ENCODE measurements at regions not wholly inside any gene's neighbourhood (a gene's known extent, or its start where the extent isn't known, plus 50 kb on each side); places are given as distances from the start of the nearest gene placed in this dataset.

GRCh38 chr15:58267051-58267450, 128.9 kb downstream of the AQP9 start:
- intact Hi-C loops (cut with DNase I; ENCODE audit: low total_unique reads) = no loop called here
- Histone ChIP-seq H3K9me3 (no peaks in the 10 kb centered on the region), H3K27ac (no peak overlapping the region), H3K27me3 (peaks cover 0 to 5% of the 10 kb centered on the region in 2 donors), H3K4me3 (no peak overlapping the region), H3K4me1 (no peaks in the 10 kb centered on the region), H3K36me3 (no peaks in the 10 kb centered on the region)
- no peak for DNase-seq
- no peak for TF ChIP-seq CTCF (IDR thresholded peaks at IDR 0.05)

- H3K9me3 ChIP-seq = no peaks in the 10 kb centered on the region
- TF ChIP-seq CTCF (IDR thresholded peaks at IDR 0.05) = no peak
- H3K4me3 ChIP-seq = no peak overlapping the region
- no peaks in the 10 kb centered on the region for H3K36me3 ChIP-seq
- no peak for DNase-seq
- peaks cover 0 to 5% of the 10 kb centered on the region in 2 donors for H3K27me3 ChIP-seq
- H3K27ac ChIP-seq = no peak overlapping the region
- intact Hi-C loops (cut with DNase I; ENCODE audit: low total_unique reads) = no loop called here
- no peaks in the 10 kb centered on the region for H3K4me1 ChIP-seq
These were observed 130.6 kb downstream of the AQP9 start for GRCh38 chr15:58268746-58269267.

- Histone ChIP-seq H3K4me1 (no peaks in the 10 kb centered on the region), H3K4me3 (no peak overlapping the region), H3K36me3 (no peaks in the 10 kb centered on the region), H3K27me3 (peaks cover 0 to 1% of the 10 kb centered on the region in 2 donors), H3K27ac (no peak overlapping the region), H3K9me3 (no peaks in the 10 kb centered on the region)
- peak; percentile 20 to 46 for TF ChIP-seq CTCF (IDR thresholded peaks at IDR 0.05)
- no peak for DNase-seq
- intact Hi-C loops (cut with DNase I; ENCODE audit: low total_unique reads) = no loop called here
These were observed 131.6 kb downstream of the AQP9 start for GRCh38 chr15:58269455-58270414.

GRCh38 chr15:58271410-58271809, 133.2 kb downstream of the AQP9 start:
- no peaks in the 10 kb centered on the region for H3K36me3 ChIP-seq
- no peaks in the 10 kb centered on the region for H3K9me3 ChIP-seq
- intact Hi-C loops (cut with DNase I; ENCODE audit: low total_unique reads) = no loop called here
- no peak overlapping the region for H3K4me3 ChIP-seq
- H3K27me3 ChIP-seq = no peaks in the 10 kb centered on the region
- DNase-seq = no peak
- no peak overlapping the region for H3K27ac ChIP-seq
- no peaks in the 10 kb centered on the region for H3K4me1 ChIP-seq
- no peak for TF ChIP-seq CTCF (IDR thresholded peaks at IDR 0.05)

GRCh38 chr15:58273104-58273503, 134.9 kb downstream of the AQP9 start:
- Histone ChIP-seq H3K9me3 (no peaks in the 10 kb centered on the region), H3K27ac (no peak overlapping the region), H3K4me3 (no peak overlapping the region), H3K36me3 (no peaks in the 10 kb centered on the region), H3K27me3 (no peaks in the 10 kb centered on the region), H3K4me1 (no peaks in the 10 kb centered on the region)
- no peak for TF ChIP-seq CTCF (IDR thresholded peaks at IDR 0.05)
- intact Hi-C loops (cut with DNase I; ENCODE audit: low total_unique reads) = no loop called here
- DNase-seq = no peak
